H9 (cell line): ENCODE measurements at regions not wholly inside any gene's neighbourhood (a gene's known extent, or its start where the extent isn't known, plus 50 kb on each side); places are given as distances from the start of the nearest gene placed in this dataset.
"Not testable (repeated sequence)": the region's sequence is repeated elsewhere in the genome, so short reads cannot be mapped to it uniquely, and the experiment has no call there.

Experiments used
- DNase-seq: peaks from one replicate; pipeline ENCODE4 v3.0.0-alpha.2; 2017
- H2AFZ ChIP-seq: one replicate; pipeline ENCODE4 v1.6.1; 2013; ENCODE audit warnings: mild to moderate bottlenecking, low read length, control low read depth, moderate library complexity
- H2AK5ac ChIP-seq: 2 replicates; pipeline ENCODE4 v1.6.1; 2013; ENCODE audit warnings: low read length, control low read depth, mixed read lengths; ENCODE audit not compliant: insufficient read length
- H2BK120ac ChIP-seq: one replicate; pipeline ENCODE4 v1.6.1; 2013; ENCODE audit warnings: low read depth, mild to moderate bottlenecking, low read length, control low read depth, inconsistent platforms; ENCODE audit not compliant: poor library complexity, severe bottlenecking
- H2BK12ac ChIP-seq: 2 replicates; pipeline ENCODE4 v1.6.1; 2013; ENCODE audit warnings: low read length, control low read depth, mixed read lengths, low read depth; ENCODE audit not compliant: insufficient read length
- H2BK15ac ChIP-seq: 2 replicates; pipeline ENCODE4 v1.6.1; 2013; ENCODE audit warnings: low read depth, low read length, control low read depth
- H2BK20ac ChIP-seq: one replicate; pipeline ENCODE4 v1.6.1; 2013; ENCODE audit warnings: low read depth, mild to moderate bottlenecking, low read length, control low read depth, inconsistent platforms; ENCODE audit not compliant: poor library complexity, severe bottlenecking
- H2BK5ac ChIP-seq: 2 replicates; pipeline ENCODE4 v1.6.1; 2013; ENCODE audit warnings: low read length, control low read depth, mixed read lengths; ENCODE audit not compliant: insufficient read length
- H3K14ac ChIP-seq: 2 replicates; pipeline ENCODE4 v1.6.1; 2013; ENCODE audit warnings: low read length, control low read depth; ENCODE audit not compliant: insufficient read depth
- H3K18ac ChIP-seq: 2 replicates; pipeline ENCODE4 v1.6.1; 2013; ENCODE audit warnings: low read depth, mild to moderate bottlenecking, mixed read lengths, low read length, control low read depth; ENCODE audit not compliant: insufficient read length
- H3K23ac ChIP-seq: 2 replicates; pipeline ENCODE4 v1.6.1; 2013; ENCODE audit warnings: low read length, control low read depth, mixed read lengths, low read depth; ENCODE audit not compliant: insufficient read length
- H3K23me2 ChIP-seq: 2 replicates; pipeline ENCODE4 v1.6.1; 2013; ENCODE audit warnings: low read depth, mild to moderate bottlenecking, mixed read lengths, low read length, control low read depth; ENCODE audit not compliant: insufficient read length, poor library complexity, severe bottlenecking
- H3K27ac ChIP-seq: 2 replicates; pipeline ENCODE4 v1.5.1; 2013; ENCODE audit warnings: low read length, control low read depth, mixed read lengths, low read depth; ENCODE audit not compliant: insufficient read length
- H3K27me3 ChIP-seq: 2 replicates; pipeline ENCODE4 v1.6.1; 2013; ENCODE audit warnings: low read length, control low read depth, inconsistent platforms; ENCODE audit not compliant: insufficient read depth
- H3K4ac ChIP-seq: 2 replicates; pipeline ENCODE4 v1.6.1; 2013; ENCODE audit warnings: low read depth, mild to moderate bottlenecking, control low read depth, inconsistent platforms, low read length, moderate library complexity
- H3K4me1 ChIP-seq: 2 replicates; pipeline ENCODE4 v1.6.1; 2013; ENCODE audit warnings: low read length, control low read depth, inconsistent platforms; ENCODE audit not compliant: insufficient read depth
- H3K4me2 ChIP-seq: 2 replicates; pipeline ENCODE4 v1.6.1; 2013; ENCODE audit warnings: low read length, control low read depth, mixed read lengths; ENCODE audit not compliant: insufficient read length, insufficient read depth
- H3K56ac ChIP-seq: 2 replicates; pipeline ENCODE4 v1.6.1; 2013; ENCODE audit warnings: low read depth, mild to moderate bottlenecking, mixed read lengths, low read length, control low read depth; ENCODE audit not compliant: insufficient read length
- H3K79me1 ChIP-seq: 2 replicates; pipeline ENCODE4 v1.6.1; 2013; ENCODE audit warnings: low read depth, mild to moderate bottlenecking, moderate library complexity, low read length, control low read depth, inconsistent platforms; ENCODE audit not compliant: insufficient read depth, poor library complexity, severe bottlenecking
- H3K79me2 ChIP-seq: 2 replicates; pipeline ENCODE4 v1.6.1; 2013; ENCODE audit warnings: low read length, control low read depth, inconsistent platforms; ENCODE audit not compliant: insufficient read depth
- H3K9ac ChIP-seq: 2 replicates; pipeline ENCODE4 v1.6.1; 2013; ENCODE audit warnings: low read length, control low read depth, mixed read lengths; ENCODE audit not compliant: insufficient read length; ENCODE audit errors: extremely low read depth
- H3K9me3 ChIP-seq: one replicate; pipeline ENCODE4 v1.6.1; 2013; ENCODE audit warnings: low read depth, low read length, inconsistent platforms; ENCODE audit not compliant: control insufficient read depth
- H3T11ph ChIP-seq: one replicate; pipeline ENCODE4 v1.6.1; 2013; ENCODE audit warnings: mild to moderate bottlenecking, low read length, control low read depth, inconsistent platforms
- H4K20me1 ChIP-seq: one replicate; pipeline ENCODE4 v1.6.1; 2013; ENCODE audit not compliant: control insufficient read depth, insufficient read length, insufficient read depth
- H4K5ac ChIP-seq: 2 replicates; pipeline ENCODE4 v1.6.1; 2013; ENCODE audit warnings: low read depth, mild to moderate bottlenecking, mixed read lengths, low read length, control low read depth; ENCODE audit not compliant: insufficient read length
- H4K8ac ChIP-seq: replicated peaks from 2 replicates; pipeline ENCODE4 v1.6.1; 2013; ENCODE audit warnings: low read length, control low read depth, mixed read lengths, low read depth; ENCODE audit not compliant: insufficient read length
- H4K91ac ChIP-seq: 2 replicates; pipeline ENCODE4 v1.6.1; 2013; ENCODE audit warnings: low read depth, mild to moderate bottlenecking, moderate library complexity, mixed read lengths, low read length, control low read depth; ENCODE audit not compliant: insufficient read length
- H3K27ac Mint-ChIP-seq, 3 experiments: 2 replicates in 2 of 3; 3 replicates in 1 of 3; pipeline ENCODE4 v1.8.0; 2020 to 2021; ENCODE audit warnings: mixed read lengths in 3 of 3, mild to moderate bottlenecking in 1 of 3, moderate library complexity in 1 of 3
- H3K27me3 Mint-ChIP-seq: 2 replicates; pipeline ENCODE4 v1.8.0; 2021; ENCODE audit warnings: low read depth, mild to moderate bottlenecking, moderate library complexity, mixed read lengths
- H3K36me3 Mint-ChIP-seq, 3 experiments: 2 replicates in 2 of 3; 3 replicates in 1 of 3; pipeline ENCODE4 v1.8.0; 2020 to 2021; ENCODE audit warnings: low read depth in 3 of 3, mixed read lengths in 3 of 3; ENCODE audit not compliant: insufficient read depth in 1 of 3
- H3K4me1 Mint-ChIP-seq, 2 experiments: 2 replicates each; pipeline ENCODE4 v1.8.0; 2020; ENCODE audit warnings: mixed read lengths in 2 of 2
- H3K4me3 Mint-ChIP-seq, 2 experiments: 2 replicates in 1 of 2; 3 replicates in 1 of 2; pipeline ENCODE4 v1.8.0; 2020 to 2021; ENCODE audit warnings: mild to moderate bottlenecking in 2 of 2, mixed read lengths in 2 of 2, moderate library complexity in 1 of 2
- H3K9me3 Mint-ChIP-seq, 2 experiments: 2 replicates in 1 of 2; 3 replicates in 1 of 2; pipeline ENCODE4 v1.8.0; 2020; ENCODE audit warnings: mild to moderate bottlenecking in 2 of 2, mixed read lengths in 2 of 2, moderate library complexity in 1 of 2
- WGBS: extraction: QIAGEN DNeasy Blood & Tissue Kit; methylation state at CpG from one replicate; pipeline ENCODE4 v1.1.7; 2013; ENCODE audit warnings: missing lambda C conversion rate, low lambda C conversion rate, mixed read lengths; ENCODE audit not compliant: insufficient read length; ENCODE audit errors: extremely low coverage; 5-methylcytosine and 5-hydroxymethylcytosine counted together
- TF ChIP-seq, protein P1 (sequence below): fragments of 200-600 bp; sonication (generic); conservative IDR thresholded peaks from 3 replicates; pipeline ENCODE4 v1.8.0; 2021; ENCODE audit warnings: antibody characterized with exemption, mild to moderate bottlenecking

DNA sequence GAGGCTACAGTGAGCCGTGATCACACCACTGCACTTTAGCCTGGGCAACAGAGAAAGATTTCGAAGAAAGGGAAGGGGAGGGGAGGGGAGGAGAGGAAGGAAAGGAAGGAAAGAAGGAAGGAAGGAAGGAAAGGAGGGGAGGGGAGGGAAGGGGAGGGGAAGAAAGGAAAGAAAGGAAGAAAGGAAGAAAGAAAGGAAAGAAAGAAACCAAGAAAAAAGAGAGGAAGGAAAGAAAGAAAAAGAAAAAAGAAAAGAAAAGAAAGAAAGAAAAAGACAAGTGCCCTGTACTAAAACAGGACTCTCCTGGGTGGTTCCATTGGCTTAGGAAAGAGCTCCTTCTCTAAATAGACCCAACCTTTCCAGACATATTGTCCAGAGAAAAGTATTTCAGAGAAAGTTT is 136.6 kb downstream of the PXDC1 start:
- peaks cover 4% of the 10 kb centered on the region; the same call in 1 of the 2 replicates for H3K4me1 ChIP-seq
- H3K56ac ChIP-seq = no peak overlapping the region
- Mint-ChIP-seq H3K9me3 (no peaks in the 10 kb centered on the region), H3K36me3 (no peaks in the 10 kb centered on the region), H3K27me3 (no peaks in the 10 kb centered on the region; the same call in none of the 2 replicates), H3K27ac (no peak overlapping the region), H3K4me3 (no peak overlapping the region), H3K4me1 (peaks cover 4 to 7% of the 10 kb centered on the region in 2 experiments; a peak in 3 of 4 replicates)
- no peak overlapping the region for H3K14ac ChIP-seq
- no peak overlapping the region for H2BK15ac ChIP-seq
- no peak overlapping the region for H4K5ac ChIP-seq
- H2BK20ac ChIP-seq = no peak overlapping the region
- no peak overlapping the region for H3T11ph ChIP-seq
- no peak overlapping the region for H3K4me2 ChIP-seq
- H2BK120ac ChIP-seq = no peak overlapping the region
- H2BK12ac ChIP-seq = no peak overlapping the region
- no peaks in the 10 kb centered on the region for H3K23me2 ChIP-seq
- H2AK5ac ChIP-seq = no peak overlapping the region
- no peak overlapping the region for H3K23ac ChIP-seq
- no peaks in the 10 kb centered on the region for H4K20me1 ChIP-seq
- no peak overlapping the region for H2AFZ ChIP-seq
- no peaks in the 10 kb centered on the region for H3K27me3 ChIP-seq
- H3K9ac ChIP-seq = no peak overlapping the region
- TF ChIP-seq, protein P1, sequence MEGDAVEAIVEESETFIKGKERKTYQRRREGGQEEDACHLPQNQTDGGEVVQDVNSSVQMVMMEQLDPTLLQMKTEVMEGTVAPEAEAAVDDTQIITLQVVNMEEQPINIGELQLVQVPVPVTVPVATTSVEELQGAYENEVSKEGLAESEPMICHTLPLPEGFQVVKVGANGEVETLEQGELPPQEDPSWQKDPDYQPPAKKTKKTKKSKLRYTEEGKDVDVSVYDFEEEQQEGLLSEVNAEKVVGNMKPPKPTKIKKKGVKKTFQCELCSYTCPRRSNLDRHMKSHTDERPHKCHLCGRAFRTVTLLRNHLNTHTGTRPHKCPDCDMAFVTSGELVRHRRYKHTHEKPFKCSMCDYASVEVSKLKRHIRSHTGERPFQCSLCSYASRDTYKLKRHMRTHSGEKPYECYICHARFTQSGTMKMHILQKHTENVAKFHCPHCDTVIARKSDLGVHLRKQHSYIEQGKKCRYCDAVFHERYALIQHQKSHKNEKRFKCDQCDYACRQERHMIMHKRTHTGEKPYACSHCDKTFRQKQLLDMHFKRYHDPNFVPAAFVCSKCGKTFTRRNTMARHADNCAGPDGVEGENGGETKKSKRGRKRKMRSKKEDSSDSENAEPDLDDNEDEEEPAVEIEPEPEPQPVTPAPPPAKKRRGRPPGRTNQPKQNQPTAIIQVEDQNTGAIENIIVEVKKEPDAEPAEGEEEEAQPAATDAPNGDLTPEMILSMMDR = no peak
- H3K18ac ChIP-seq = no peak overlapping the region
- H3K27ac ChIP-seq = no peak overlapping the region
- H4K91ac ChIP-seq = no peak overlapping the region
- no peaks in the 10 kb centered on the region for H3K79me1 ChIP-seq
- no peak overlapping the region for H2BK5ac ChIP-seq
- no peaks in the 10 kb centered on the region for H3K9me3 ChIP-seq
- no peak overlapping the region for H4K8ac ChIP-seq
- no peak for DNase-seq
- no peaks in the 10 kb centered on the region for H3K79me2 ChIP-seq
- WGBS = 100% methylated on average over 1 of the region's 2 CpGs
- H3K4ac ChIP-seq = no peak overlapping the region

DNA sequence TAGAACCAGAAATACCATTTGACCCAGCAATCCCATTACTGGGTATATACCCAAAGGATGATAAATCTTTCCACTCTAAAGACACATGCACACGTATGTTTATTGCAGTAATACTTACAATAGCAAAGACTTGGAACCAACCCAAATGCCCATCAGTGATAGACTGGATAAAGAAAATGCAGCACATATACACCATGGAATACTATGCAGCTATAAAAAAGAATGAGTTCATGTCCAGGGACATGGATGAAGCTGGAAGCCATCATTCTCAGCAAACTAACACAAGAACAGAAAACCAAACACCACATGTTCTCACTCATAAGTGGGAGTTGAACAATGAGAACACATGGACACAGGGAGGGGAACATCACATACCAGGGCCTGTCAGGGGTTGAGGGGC is 137.9 kb downstream of the PXDC1 start:
- H2BK15ac ChIP-seq, H2BK20ac ChIP-seq, H3K4me3 Mint-ChIP-seq, DNase-seq, H3K9me3 Mint-ChIP-seq, H2AFZ ChIP-seq, H3K79me1 ChIP-seq, H3K27ac Mint-ChIP-seq, H3K18ac ChIP-seq, H4K91ac ChIP-seq, H3K14ac ChIP-seq, H2BK5ac ChIP-seq, H3K23me2 ChIP-seq, H3K4me1 Mint-ChIP-seq, H3K4ac ChIP-seq, H3K23ac ChIP-seq, H3K4me1 ChIP-seq, H3K56ac ChIP-seq, H3K27me3 Mint-ChIP-seq, H3K36me3 Mint-ChIP-seq, H3K4me2 ChIP-seq, H4K5ac ChIP-seq, H3K27ac ChIP-seq, H3K9me3 ChIP-seq, H2BK12ac ChIP-seq, H3K9ac ChIP-seq, H2BK120ac ChIP-seq, H4K8ac ChIP-seq, H2AK5ac ChIP-seq, H3T11ph ChIP-seq, H4K20me1 ChIP-seq, H3K27me3 ChIP-seq, H3K79me2 ChIP-seq: not testable (repeated sequence)
- no CpG with 5 or more reads among the region's 1 CpG for WGBS
